Erythroblast (primary cell): ENCODE measurements at regions not wholly inside any gene's neighbourhood (a gene's known extent, or its start where the extent isn't known, plus 50 kb on each side); places are given as distances from the start of the nearest gene placed in this dataset.

ENCODE experiments used
- GATA1 ChIP-seq: IDR thresholded peaks from 2 replicates; pipeline ENCODE4 v1.6.1; 2011; ENCODE audit warnings: low read depth, mild to moderate bottlenecking, control low read depth, low read length, moderate library complexity
- POLR2A ChIP-seq: IDR thresholded peaks from 2 replicates; pipeline ENCODE4 v1.6.1; 2011; ENCODE audit warnings: mild to moderate bottlenecking, low read length

GRCh38 chr5:18312016-18312415 lies 677.8 kb downstream of the TAF11L14 start:
- no peak for TF ChIP-seq POLR2A
- TF ChIP-seq GATA1 = no peak
